Type B pancreatic cell (in vitro differentiated cells): ENCODE measurements at regions not wholly inside any gene's neighbourhood (a gene's known extent, or its start where the extent isn't known, plus 50 kb on each side); places are given as distances from the start of the nearest gene placed in this dataset.

Experiments
- DNase-seq: peaks from one replicate; pipeline ENCODE4 v3.0.0; 2021; ENCODE audit warnings: mixed read lengths; ENCODE audit not compliant: unreplicated experiment; ENCODE audit errors: extremely low spot score
- H3K27ac Mint-ChIP-seq: 2 replicates; pipeline ENCODE4 v1.8.0; 2021; ENCODE audit warnings: mild to moderate bottlenecking, mixed read lengths
- H3K27me3 Mint-ChIP-seq: 2 replicates; pipeline ENCODE4 v1.8.0; 2021; ENCODE audit warnings: mixed read lengths
- H3K36me3 Mint-ChIP-seq: 2 replicates; pipeline ENCODE4 v1.8.0; 2021; ENCODE audit warnings: mixed read lengths
- H3K4me1 Mint-ChIP-seq: one replicate; pipeline ENCODE4 v1.8.0; 2021; ENCODE audit warnings: mixed read lengths; ENCODE audit not compliant: unreplicated experiment
- H3K4me3 Mint-ChIP-seq: 2 replicates; pipeline ENCODE4 v1.8.0; 2021; ENCODE audit warnings: mild to moderate bottlenecking, mixed read lengths
- H3K9me3 Mint-ChIP-seq: 2 replicates; pipeline ENCODE4 v1.8.0; 2021; ENCODE audit warnings: mixed read lengths
- TF ChIP-seq, protein P1 (sequence below): fragments of 200-600 bp; sonication (generic); conservative IDR thresholded peaks from 2 replicates; pipeline ENCODE4 v1.5.0; 2021; ENCODE audit warnings: antibody characterized with exemption, mild to moderate bottlenecking

DNA sequence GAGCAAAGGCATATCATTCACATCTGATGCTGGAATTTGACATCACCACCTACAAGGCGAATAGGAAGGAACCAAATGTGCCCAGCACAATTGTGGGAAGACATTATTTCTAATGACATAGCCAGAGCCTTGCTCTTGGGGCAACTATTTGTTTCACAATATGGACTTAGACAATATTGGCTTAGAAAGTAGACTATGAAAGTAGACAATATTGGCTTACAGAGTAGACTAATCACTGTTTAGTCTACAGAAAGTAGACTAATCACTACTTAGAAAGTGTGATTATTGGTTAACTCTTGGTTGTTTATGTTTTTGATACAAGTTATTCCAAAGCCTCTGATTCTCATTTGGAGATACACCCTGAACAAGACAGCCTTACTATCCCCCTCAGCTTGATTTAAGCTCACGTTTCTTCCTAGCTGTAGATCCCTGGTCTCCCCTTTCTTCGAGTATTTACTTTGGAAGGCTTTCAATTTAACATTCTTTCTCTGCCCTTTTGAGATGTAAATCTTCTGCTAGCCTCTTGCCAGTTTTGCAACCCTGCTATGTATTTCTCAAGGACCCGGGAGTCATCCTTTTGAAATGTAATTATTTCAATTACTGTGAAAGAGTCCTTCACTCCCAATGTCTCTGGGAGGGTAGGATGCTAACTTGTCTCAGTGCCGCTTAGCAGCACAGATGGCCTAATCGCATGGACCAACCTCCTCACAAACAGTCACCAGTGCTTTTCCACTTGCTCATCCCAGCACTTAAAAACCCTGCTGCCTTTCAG is 843.2 kb downstream of the GALC start:
- Mint-ChIP-seq H3K4me1 (no peaks in the 10 kb centered on the region), H3K9me3 (no peaks in the 10 kb centered on the region), H3K36me3 (no peaks in the 10 kb centered on the region), H3K27me3 (peaks cover 8% of the 10 kb centered on the region), H3K27ac (no peak overlapping the region), H3K4me3 (no peak overlapping the region)
- DNase-seq, result no peak
- TF ChIP-seq, protein P1, sequence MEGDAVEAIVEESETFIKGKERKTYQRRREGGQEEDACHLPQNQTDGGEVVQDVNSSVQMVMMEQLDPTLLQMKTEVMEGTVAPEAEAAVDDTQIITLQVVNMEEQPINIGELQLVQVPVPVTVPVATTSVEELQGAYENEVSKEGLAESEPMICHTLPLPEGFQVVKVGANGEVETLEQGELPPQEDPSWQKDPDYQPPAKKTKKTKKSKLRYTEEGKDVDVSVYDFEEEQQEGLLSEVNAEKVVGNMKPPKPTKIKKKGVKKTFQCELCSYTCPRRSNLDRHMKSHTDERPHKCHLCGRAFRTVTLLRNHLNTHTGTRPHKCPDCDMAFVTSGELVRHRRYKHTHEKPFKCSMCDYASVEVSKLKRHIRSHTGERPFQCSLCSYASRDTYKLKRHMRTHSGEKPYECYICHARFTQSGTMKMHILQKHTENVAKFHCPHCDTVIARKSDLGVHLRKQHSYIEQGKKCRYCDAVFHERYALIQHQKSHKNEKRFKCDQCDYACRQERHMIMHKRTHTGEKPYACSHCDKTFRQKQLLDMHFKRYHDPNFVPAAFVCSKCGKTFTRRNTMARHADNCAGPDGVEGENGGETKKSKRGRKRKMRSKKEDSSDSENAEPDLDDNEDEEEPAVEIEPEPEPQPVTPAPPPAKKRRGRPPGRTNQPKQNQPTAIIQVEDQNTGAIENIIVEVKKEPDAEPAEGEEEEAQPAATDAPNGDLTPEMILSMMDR, result no peak

GRCh38 chr14:87148655-87149054 is 844.3 kb downstream of the GALC start:
- no peak overlapping the region for H3K27ac Mint-ChIP-seq
- peaks cover 8% of the 10 kb centered on the region for H3K27me3 Mint-ChIP-seq
- no peaks in the 10 kb centered on the region for H3K9me3 Mint-ChIP-seq
- H3K4me1 Mint-ChIP-seq, result no peaks in the 10 kb centered on the region
- no peak overlapping the region for H3K4me3 Mint-ChIP-seq
- H3K36me3 Mint-ChIP-seq, result no peaks in the 10 kb centered on the region
- no peak for DNase-seq
- TF ChIP-seq, protein P1, result no peak

GRCh38 chr14:87142551-87143211 is 850.3 kb downstream of the GALC start:
- Mint-ChIP-seq H3K9me3 (no peaks in the 10 kb centered on the region), H3K4me3 (no peak overlapping the region), H3K27me3 (no peaks in the 10 kb centered on the region), H3K27ac (no peak overlapping the region), H3K36me3 (no peaks in the 10 kb centered on the region), H3K4me1 (peaks cover 8% of the 10 kb centered on the region)
- DNase-seq, result no peak
- TF ChIP-seq, protein P1, result no peak

GRCh38 chr14:87141801-87142200 is 851.2 kb downstream of the GALC start:
- DNase-seq, result no peak
- no peaks in the 10 kb centered on the region for H3K9me3 Mint-ChIP-seq
- H3K4me3 Mint-ChIP-seq, result no peak overlapping the region
- no peak overlapping the region for H3K27ac Mint-ChIP-seq
- H3K36me3 Mint-ChIP-seq, result no peaks in the 10 kb centered on the region
- TF ChIP-seq, protein P1, result no peak
- peaks cover 8% of the 10 kb centered on the region for H3K4me1 Mint-ChIP-seq
- no peaks in the 10 kb centered on the region for H3K27me3 Mint-ChIP-seq

DNA sequence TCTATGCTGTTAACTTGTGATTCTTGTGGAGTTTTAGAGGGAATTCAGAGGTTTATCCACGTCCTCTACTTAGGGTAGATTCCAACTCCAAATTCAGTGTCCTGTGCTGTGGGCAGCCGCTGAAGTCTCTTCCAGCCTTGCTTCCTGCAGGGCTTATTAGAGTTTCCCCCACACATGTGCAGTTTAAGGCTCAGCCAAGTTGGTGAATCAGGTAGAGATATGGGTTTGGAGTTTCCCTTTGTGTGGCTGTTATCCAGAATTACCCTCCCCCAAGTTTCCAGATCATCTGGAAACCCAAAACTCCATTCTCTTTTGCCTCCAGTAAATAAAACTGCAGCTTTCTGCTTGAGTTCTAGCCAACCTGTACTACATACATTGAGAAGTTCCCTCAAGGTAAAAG is 853.7 kb downstream of the GALC start:
- peaks cover 8% of the 10 kb centered on the region for H3K4me1 Mint-ChIP-seq
- TF ChIP-seq, protein P1, result no peak
- H3K27me3 Mint-ChIP-seq, result no peaks in the 10 kb centered on the region
- no peak overlapping the region for H3K4me3 Mint-ChIP-seq
- no peak for DNase-seq
- no peak overlapping the region for H3K27ac Mint-ChIP-seq
- no peaks in the 10 kb centered on the region for H3K36me3 Mint-ChIP-seq
- no peaks in the 10 kb centered on the region for H3K9me3 Mint-ChIP-seq
